Fibroblast of lung (primary cell): ENCODE measurements at regions not wholly inside any gene's neighbourhood (a gene's known extent, or its start where the extent isn't known, plus 50 kb on each side); places are given as distances from the start of the nearest gene placed in this dataset.

ENCODE experiments used
- DNase-seq, 2 donors: peaks; one replicate each; pipeline versions ENCODE4 v3.0.0 to v3.0.0-alpha.2; 2010; ENCODE audit warnings: low read depth in 2 of 2
- H2AFZ ChIP-seq: 2 replicates; pipeline ENCODE4 v1.5.1; 2012; ENCODE audit warnings: low read length, control low read depth, inconsistent platforms
- H3K27ac ChIP-seq: 2 replicates; pipeline ENCODE4 v1.5.1; 2011; ENCODE audit warnings: low read length, control low read depth; ENCODE audit not compliant: insufficient read depth
- H3K27me3 ChIP-seq: 2 replicates; pipeline ENCODE4 v1.5.1; 2011; ENCODE audit warnings: mild to moderate bottlenecking, low read length; ENCODE audit not compliant: control insufficient read depth, insufficient read depth
- H3K36me3 ChIP-seq: 2 replicates; pipeline ENCODE4 v1.5.1; 2011; ENCODE audit warnings: low read length; ENCODE audit not compliant: control insufficient read depth, insufficient read depth
- H3K4me1 ChIP-seq: 2 replicates; pipeline ENCODE4 v1.5.1; 2011; ENCODE audit warnings: low read length; ENCODE audit not compliant: control insufficient read depth, insufficient read depth; ENCODE audit errors: extremely low read depth
- H3K4me2 ChIP-seq: 2 replicates; pipeline ENCODE4 v1.5.1; 2011; ENCODE audit warnings: low read length, control low read depth; ENCODE audit not compliant: insufficient read depth; ENCODE audit errors: extremely low read depth
- H3K4me3 ChIP-seq, 4 experiments: fragments of 200-600 bp in 1 of 4; sonication (generic) in 1 of 4; replicated peaks in 1 of 4; 2 replicates each; pipeline ENCODE4 v1.5.1; 2011 to 2016; ENCODE audit warnings: low read length in 4 of 4, low read depth in 3 of 4, mild to moderate bottlenecking in 3 of 4, control low read depth in 2 of 4, inconsistent platforms in 1 of 4, mixed read lengths in 1 of 4; ENCODE audit not compliant: insufficient read depth in 1 of 4; ENCODE audit errors: control extremely low read depth in 1 of 4
- H3K79me2 ChIP-seq: 2 replicates; pipeline ENCODE4 v1.5.1; 2012; ENCODE audit warnings: mild to moderate bottlenecking, low read length, inconsistent platforms; ENCODE audit not compliant: control insufficient read depth, insufficient read depth
- H3K9ac ChIP-seq: 2 replicates; pipeline ENCODE4 v1.5.1; 2011; ENCODE audit warnings: mild to moderate bottlenecking, low read length, control low read depth; ENCODE audit not compliant: insufficient read depth
- H3K9me3 ChIP-seq: 2 replicates; pipeline ENCODE4 v1.5.1; 2012; ENCODE audit warnings: low read depth, low read length; ENCODE audit not compliant: control insufficient read depth, insufficient read depth
- H4K20me1 ChIP-seq: 2 replicates; pipeline ENCODE4 v1.5.1; 2011; ENCODE audit warnings: low read length; ENCODE audit not compliant: control insufficient read depth, insufficient read depth; ENCODE audit errors: extremely low read depth
- EZH2 ChIP-seq: IDR thresholded peaks from 2 replicates; pipeline ENCODE4 v1.5.1; 2012; ENCODE audit warnings: low read length, control low read depth, mild to moderate bottlenecking; ENCODE audit errors: missing control alignments
- TF ChIP-seq, protein P1 (sequence below), 2 donors: IDR thresholded peaks in 1 of 2; conservative IDR thresholded peaks in 1 of 2; 1 replicate in 1 of 2; 2 replicates in 1 of 2; pipeline ENCODE4 v1.5.1; 2011 to 2012; ENCODE audit warnings: low read length in 2 of 2, control low read depth in 1 of 2, inconsistent platforms in 1 of 2, low read depth in 1 of 2, mild to moderate bottlenecking in 1 of 2

DNA sequence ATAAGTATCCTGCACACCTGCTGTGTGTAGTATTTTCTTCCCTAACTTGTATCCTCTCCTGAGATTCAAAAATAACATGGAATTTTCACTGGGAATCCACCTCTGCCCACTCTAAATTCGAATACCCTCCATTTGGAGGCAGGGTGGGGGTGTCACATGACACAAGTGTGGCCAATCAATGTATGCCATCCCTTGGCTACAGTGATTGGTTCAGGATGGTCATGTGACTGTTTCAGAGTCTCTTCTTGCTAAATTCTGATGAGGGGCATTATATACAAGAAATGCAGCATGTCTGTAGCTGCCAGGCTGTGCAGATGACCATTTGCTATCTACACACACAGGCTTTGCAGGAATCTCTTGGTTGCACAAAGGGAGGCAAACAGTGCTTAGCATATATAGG, 86.8 kb upstream of the TMEM132C start:
- Histone ChIP-seq H3K9ac (no peak overlapping the region), H3K36me3 (no peaks in the 10 kb centered on the region), H3K9me3 (no peaks in the 10 kb centered on the region), H3K79me2 (no peaks in the 10 kb centered on the region), H4K20me1 (no peaks in the 10 kb centered on the region), H3K4me1 (no peaks in the 10 kb centered on the region), H2AFZ (no peak overlapping the region), H3K27me3 (no peaks in the 10 kb centered on the region), H3K4me2 (no peak overlapping the region), H3K27ac (no peak overlapping the region), H3K4me3 (no peak overlapping the region)
- DNase-seq, result no peak
- TF ChIP-seq, protein P1, sequence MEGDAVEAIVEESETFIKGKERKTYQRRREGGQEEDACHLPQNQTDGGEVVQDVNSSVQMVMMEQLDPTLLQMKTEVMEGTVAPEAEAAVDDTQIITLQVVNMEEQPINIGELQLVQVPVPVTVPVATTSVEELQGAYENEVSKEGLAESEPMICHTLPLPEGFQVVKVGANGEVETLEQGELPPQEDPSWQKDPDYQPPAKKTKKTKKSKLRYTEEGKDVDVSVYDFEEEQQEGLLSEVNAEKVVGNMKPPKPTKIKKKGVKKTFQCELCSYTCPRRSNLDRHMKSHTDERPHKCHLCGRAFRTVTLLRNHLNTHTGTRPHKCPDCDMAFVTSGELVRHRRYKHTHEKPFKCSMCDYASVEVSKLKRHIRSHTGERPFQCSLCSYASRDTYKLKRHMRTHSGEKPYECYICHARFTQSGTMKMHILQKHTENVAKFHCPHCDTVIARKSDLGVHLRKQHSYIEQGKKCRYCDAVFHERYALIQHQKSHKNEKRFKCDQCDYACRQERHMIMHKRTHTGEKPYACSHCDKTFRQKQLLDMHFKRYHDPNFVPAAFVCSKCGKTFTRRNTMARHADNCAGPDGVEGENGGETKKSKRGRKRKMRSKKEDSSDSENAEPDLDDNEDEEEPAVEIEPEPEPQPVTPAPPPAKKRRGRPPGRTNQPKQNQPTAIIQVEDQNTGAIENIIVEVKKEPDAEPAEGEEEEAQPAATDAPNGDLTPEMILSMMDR (conservative IDR thresholded peaks at IDR 0.05 in 1 of 2, IDR thresholded peaks at IDR 0.05 in 1 of 2; ENCODE audit: low read depth in 1 of 2, low read length in 2 of 2), result no peak
- no peak for TF ChIP-seq EZH2

DNA sequence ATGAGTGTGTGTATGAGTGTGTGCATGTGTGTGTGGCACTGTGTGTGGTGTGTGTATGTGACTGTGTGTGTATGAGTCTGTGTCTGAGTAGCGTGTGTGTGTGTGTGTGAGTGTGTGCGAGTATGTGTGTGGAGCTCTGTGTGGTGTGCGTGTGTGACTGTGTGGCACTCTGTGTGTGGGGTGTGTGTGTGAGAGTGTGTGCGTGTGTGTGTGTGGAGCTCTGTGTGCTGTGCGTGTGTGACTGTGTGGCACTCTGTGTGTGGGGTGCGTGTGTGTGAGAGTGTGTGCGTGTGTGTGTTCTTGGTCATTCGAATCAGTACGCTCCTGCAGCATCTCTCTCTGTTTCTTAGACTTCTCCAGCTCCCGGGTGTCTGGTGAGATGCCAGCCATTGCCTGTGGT, 76.9 kb upstream of the TMEM132C start:
- Histone ChIP-seq H3K4me3 (no peak overlapping the region), H3K79me2 (no peaks in the 10 kb centered on the region), H3K27me3 (no peaks in the 10 kb centered on the region), H3K36me3 (no peaks in the 10 kb centered on the region), H3K4me2 (no peak overlapping the region), H2AFZ (no peak overlapping the region), H3K27ac (no peak overlapping the region), H3K4me1 (no peaks in the 10 kb centered on the region), H3K9me3 (no peaks in the 10 kb centered on the region), H3K9ac (no peak overlapping the region), H4K20me1 (no peaks in the 10 kb centered on the region)
- DNase-seq, result no peak
- TF ChIP-seq, protein P1 (conservative IDR thresholded peaks at IDR 0.05 in 1 of 2, IDR thresholded peaks at IDR 0.05 in 1 of 2; ENCODE audit: low read depth in 1 of 2, low read length in 2 of 2), result no peak
- no peak for TF ChIP-seq EZH2

DNA sequence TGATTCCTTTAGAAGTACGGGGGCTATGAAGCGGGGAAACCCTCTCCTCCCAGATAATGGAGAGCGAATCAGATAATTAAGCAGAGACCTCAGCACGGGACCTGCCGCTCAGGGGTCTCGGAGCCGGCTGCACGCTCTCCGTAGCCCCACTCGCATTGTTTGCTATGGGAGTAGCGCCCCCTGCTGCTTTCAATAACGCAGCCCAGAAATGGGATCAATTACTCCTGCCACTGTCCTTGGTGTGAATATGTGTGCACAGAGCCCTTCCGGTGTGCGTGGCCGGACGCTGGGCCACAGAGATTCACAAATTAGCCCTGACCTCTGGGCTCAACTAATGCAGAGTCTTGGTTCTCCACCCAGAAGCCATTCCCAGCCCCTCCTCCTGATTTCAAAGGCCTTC, 76.4 kb upstream of the TMEM132C start:
- Histone ChIP-seq H4K20me1 (no peaks in the 10 kb centered on the region), H3K27ac (no peak overlapping the region), H3K4me1 (no peaks in the 10 kb centered on the region), H3K4me3 (no peak overlapping the region), H3K4me2 (no peak overlapping the region), H2AFZ (no peak overlapping the region), H3K27me3 (no peaks in the 10 kb centered on the region), H3K36me3 (no peaks in the 10 kb centered on the region), H3K9ac (no peak overlapping the region), H3K9me3 (no peaks in the 10 kb centered on the region), H3K79me2 (no peaks in the 10 kb centered on the region)
- no peak for DNase-seq
- TF ChIP-seq, protein P1 (conservative IDR thresholded peaks at IDR 0.05 in 1 of 2, IDR thresholded peaks at IDR 0.05 in 1 of 2; ENCODE audit: low read depth in 1 of 2, low read length in 2 of 2), result no peak
- no peak for TF ChIP-seq EZH2
